ENCODE measurements at regions not wholly inside any gene's neighbourhood (a gene's known extent, or its start where the extent isn't known, plus 50 kb on each side); places are given as distances from the start of the nearest gene placed in this dataset.

- TF ChIP-seq CTCF (IDR thresholded peaks at IDR 0.05), result no peak
- TF ChIP-seq POLR2A (IDR thresholded peaks at IDR 0.05), result no peak
These were observed 87.5 kb upstream of the SESTD1 start for GRCh38 chr2:179352181-179352580.
